ENCODE measurements at regions not wholly inside any gene's neighbourhood (a gene's known extent, or its start where the extent isn't known, plus 50 kb on each side); places are given as distances from the start of the nearest gene placed in this dataset.

GRCh38 chr12:22759769-22760674 lies 135.1 kb downstream of the ETNK1 start:
- ChIA-PET POLR2A (no interaction called here), CTCF (no interaction called here)
- ATAC-seq (ENCODE audit: low read depth): no peak
- no peak overlapping the region for H3K27ac Mint-ChIP-seq
- H3K36me3 Mint-ChIP-seq (ENCODE audit: low read depth): no peaks in the 10 kb centered on the region
- intact Hi-C loops (cut with micrococcal nuclease): no loop called here
- H3K9me3 Mint-ChIP-seq: peaks cover 4% of the 10 kb centered on the region
- H3K27me3 Mint-ChIP-seq: no peaks in the 10 kb centered on the region
- H3K4me3 Mint-ChIP-seq: no peak overlapping the region
- no peak for DNase-seq
- no peaks in the 10 kb centered on the region for H3K4me1 Mint-ChIP-seq
- TF ChIP-seq, protein P1, sequence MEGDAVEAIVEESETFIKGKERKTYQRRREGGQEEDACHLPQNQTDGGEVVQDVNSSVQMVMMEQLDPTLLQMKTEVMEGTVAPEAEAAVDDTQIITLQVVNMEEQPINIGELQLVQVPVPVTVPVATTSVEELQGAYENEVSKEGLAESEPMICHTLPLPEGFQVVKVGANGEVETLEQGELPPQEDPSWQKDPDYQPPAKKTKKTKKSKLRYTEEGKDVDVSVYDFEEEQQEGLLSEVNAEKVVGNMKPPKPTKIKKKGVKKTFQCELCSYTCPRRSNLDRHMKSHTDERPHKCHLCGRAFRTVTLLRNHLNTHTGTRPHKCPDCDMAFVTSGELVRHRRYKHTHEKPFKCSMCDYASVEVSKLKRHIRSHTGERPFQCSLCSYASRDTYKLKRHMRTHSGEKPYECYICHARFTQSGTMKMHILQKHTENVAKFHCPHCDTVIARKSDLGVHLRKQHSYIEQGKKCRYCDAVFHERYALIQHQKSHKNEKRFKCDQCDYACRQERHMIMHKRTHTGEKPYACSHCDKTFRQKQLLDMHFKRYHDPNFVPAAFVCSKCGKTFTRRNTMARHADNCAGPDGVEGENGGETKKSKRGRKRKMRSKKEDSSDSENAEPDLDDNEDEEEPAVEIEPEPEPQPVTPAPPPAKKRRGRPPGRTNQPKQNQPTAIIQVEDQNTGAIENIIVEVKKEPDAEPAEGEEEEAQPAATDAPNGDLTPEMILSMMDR (IDR thresholded peaks at IDR 0.05): no peak

DNA sequence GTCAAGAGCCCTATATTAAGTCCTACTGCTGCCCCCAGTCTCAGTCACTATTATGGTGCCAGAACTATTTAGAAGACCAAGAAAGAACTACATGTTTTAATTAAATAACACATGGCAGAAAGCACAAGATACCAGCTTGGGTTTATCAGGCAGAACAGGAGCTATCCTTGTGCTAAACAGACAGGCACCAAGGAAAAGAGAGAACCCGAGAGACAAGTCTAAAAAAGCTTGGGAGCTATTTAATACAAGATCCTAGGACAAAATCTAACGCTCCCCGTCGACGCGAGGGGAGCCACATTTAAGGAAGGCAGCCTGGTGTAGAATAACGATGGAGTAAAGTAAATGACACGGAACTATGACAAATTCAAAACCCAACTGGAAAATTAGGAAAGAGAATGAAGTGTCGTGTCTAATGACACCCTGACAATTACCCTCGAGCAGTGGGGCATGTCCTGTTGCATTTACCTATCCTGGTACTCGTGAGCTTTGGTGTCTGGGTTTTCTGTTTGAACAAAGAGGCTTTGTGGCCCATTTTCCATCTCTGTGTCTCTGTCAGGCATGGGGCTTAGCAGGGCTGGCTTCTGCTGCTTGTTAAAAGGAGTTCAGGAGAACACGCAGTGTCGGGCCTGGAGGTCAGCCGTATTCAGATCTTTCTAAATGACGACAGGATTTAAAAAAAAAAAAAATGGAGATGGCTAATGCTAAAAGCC lies 140.6 kb downstream of the ETNK1 start:
- H3K27ac Mint-ChIP-seq: no peak overlapping the region
- ChIA-PET POLR2A (no interaction called here), CTCF (no interaction called here)
- H3K36me3 Mint-ChIP-seq (ENCODE audit: low read depth): no peaks in the 10 kb centered on the region
- no peak overlapping the region for H3K4me3 Mint-ChIP-seq
- no peaks in the 10 kb centered on the region for H3K9me3 Mint-ChIP-seq
- TF ChIP-seq, protein P1 (IDR thresholded peaks at IDR 0.05): no peak
- DNase-seq (no peak), ATAC-seq (ENCODE audit: low read depth) (no peak)
- no peaks in the 10 kb centered on the region for H3K4me1 Mint-ChIP-seq
- H3K27me3 Mint-ChIP-seq: no peaks in the 10 kb centered on the region
- intact Hi-C loops (cut with micrococcal nuclease): no loop called here

DNA sequence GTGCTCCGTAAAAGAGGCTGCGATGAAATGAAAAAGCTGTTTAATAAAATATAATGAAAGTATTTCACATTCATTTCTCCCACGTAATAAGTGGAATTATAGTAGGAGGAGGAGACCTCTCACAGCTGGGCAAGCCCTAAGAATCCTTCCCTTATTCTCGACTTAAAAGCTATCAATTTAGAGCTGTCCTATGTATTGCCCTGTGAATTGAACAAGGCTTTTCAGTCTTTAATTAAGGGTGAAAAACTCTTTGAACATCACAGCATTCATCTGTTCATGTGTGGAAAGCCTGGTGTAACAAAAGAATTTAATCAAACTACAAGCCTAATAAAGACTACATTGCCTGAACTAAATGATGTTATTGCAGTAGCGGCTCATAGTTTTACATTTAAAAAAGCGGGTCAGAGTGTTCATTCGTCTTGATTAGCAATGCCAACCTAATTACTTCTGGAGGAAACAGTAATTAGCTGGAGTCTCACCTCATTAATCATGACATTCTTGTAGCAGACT lies 142.0 kb downstream of the ETNK1 start:
- ChIA-PET POLR2A (no interaction called here), CTCF (no interaction called here)
- TF ChIP-seq, protein P1 (IDR thresholded peaks at IDR 0.05): no peak
- intact Hi-C loops (cut with micrococcal nuclease): no loop called here
- Mint-ChIP-seq H3K27ac (no peak overlapping the region), H3K36me3 (ENCODE audit: low read depth) (no peaks in the 10 kb centered on the region), H3K27me3 (no peaks in the 10 kb centered on the region), H3K4me3 (no peak overlapping the region), H3K4me1 (no peaks in the 10 kb centered on the region), H3K9me3 (no peaks in the 10 kb centered on the region)
- DNase-seq (no peak), ATAC-seq (ENCODE audit: low read depth) (no peak)

GRCh38 chr12:22781339-22781738 lies 156.4 kb downstream of the ETNK1 start:
- peaks cover 4% of the 10 kb centered on the region for H3K27me3 Mint-ChIP-seq
- ATAC-seq (ENCODE audit: low read depth): no peak

More at GRCh38 chr12:22781339-22781738, 156.4 kb downstream of the ETNK1 start:
- peaks cover 2% of the 10 kb centered on the region for H3K9me3 Mint-ChIP-seq
- CTCF ChIA-PET: no interaction called here
- no peak overlapping the region for H3K4me3 Mint-ChIP-seq
- intact Hi-C loops (cut with micrococcal nuclease): no loop called here
- no peak overlapping the region for H3K27ac Mint-ChIP-seq
- TF ChIP-seq, protein P1 (IDR thresholded peaks at IDR 0.05): no peak
- POLR2A ChIA-PET: no interaction called here
- no peaks in the 10 kb centered on the region for H3K4me1 Mint-ChIP-seq
- DNase-seq: no peak
- H3K36me3 Mint-ChIP-seq (ENCODE audit: low read depth): no peaks in the 10 kb centered on the region
